ENCODE measurements at regions not wholly inside any gene's neighbourhood (a gene's known extent, or its start where the extent isn't known, plus 50 kb on each side); places are given as distances from the start of the nearest gene placed in this dataset.

- no peak for DNase-seq
These were observed 475.2 kb downstream of the LPIN1 start for GRCh38 chr2:12221584-12221983.

- no peak for DNase-seq
These were observed 476.1 kb downstream of the LPIN1 start for GRCh38 chr2:12222554-12222953.

GRCh38 chr2:12223732-12224131, 477.3 kb downstream of the LPIN1 start:
- DNase-seq: no peak

- no peak for DNase-seq
These were observed 480.2 kb downstream of the LPIN1 start for GRCh38 chr2:12226653-12227052.

GRCh38 chr2:12227941-12228608, 481.6 kb downstream of the LPIN1 start:
- DNase-seq: no peak

GRCh38 chr2:12231288-12231687, 484.9 kb downstream of the LPIN1 start:
- DNase-seq: no peak

- DNase-seq: no peak
These were observed 483.9 kb upstream of the TRIB2 start for GRCh38 chr2:12232876-12233275.

GRCh38 chr2:12236136-12236844, 480.4 kb upstream of the TRIB2 start:
- DNase-seq: no peak

GRCh38 chr2:12240206-12240605, 476.5 kb upstream of the TRIB2 start:
- DNase-seq: no peak

- DNase-seq: no peak
These were observed 473.4 kb upstream of the TRIB2 start for GRCh38 chr2:12243381-12243780.

- DNase-seq: no peak
These were observed 472.7 kb upstream of the TRIB2 start for GRCh38 chr2:12244070-12244469.

- no peak for DNase-seq
These were observed 465.6 kb upstream of the TRIB2 start for GRCh38 chr2:12251121-12251520.

- DNase-seq: no peak
These were observed 465.0 kb upstream of the TRIB2 start for GRCh38 chr2:12251749-12252148.

- no peak for DNase-seq
These were observed 463.5 kb upstream of the TRIB2 start for GRCh38 chr2:12253167-12253778.

GRCh38 chr2:12254280-12254860, 462.4 kb upstream of the TRIB2 start:
- no peak for DNase-seq

- no peak for DNase-seq
These were observed 460.5 kb upstream of the TRIB2 start for GRCh38 chr2:12256206-12256605.

- no peak for DNase-seq
These were observed 459.3 kb upstream of the TRIB2 start for GRCh38 chr2:12257476-12257875.

- no peak for DNase-seq
These were observed 457.2 kb upstream of the TRIB2 start for GRCh38 chr2:12259493-12259892.

GRCh38 chr2:12261986-12262680, 454.6 kb upstream of the TRIB2 start:
- DNase-seq: no peak

GRCh38 chr2:12262681-12263436, 453.9 kb upstream of the TRIB2 start:
- DNase-seq: no peak

GRCh38 chr2:12263730-12264129, 453.0 kb upstream of the TRIB2 start:
- DNase-seq: no peak

- DNase-seq: no peak
These were observed 452.6 kb upstream of the TRIB2 start for GRCh38 chr2:12264146-12264545.

GRCh38 chr2:12265646-12266045, 451.1 kb upstream of the TRIB2 start:
- no peak for DNase-seq

All from NCI-H526 (cell line).